DMS 273 treated with DMSO at 0.1 percent for 48 hours (cell line): ENCODE measurements at regions not wholly inside any gene's neighbourhood (a gene's known extent, or its start where the extent isn't known, plus 50 kb on each side); places are given as distances from the start of the nearest gene placed in this dataset.

Source experiments
- DNase-seq: peaks from one replicate; lab custom pipeline; 2025; lab: John Stamatoyannopoulos, UW

DNA sequence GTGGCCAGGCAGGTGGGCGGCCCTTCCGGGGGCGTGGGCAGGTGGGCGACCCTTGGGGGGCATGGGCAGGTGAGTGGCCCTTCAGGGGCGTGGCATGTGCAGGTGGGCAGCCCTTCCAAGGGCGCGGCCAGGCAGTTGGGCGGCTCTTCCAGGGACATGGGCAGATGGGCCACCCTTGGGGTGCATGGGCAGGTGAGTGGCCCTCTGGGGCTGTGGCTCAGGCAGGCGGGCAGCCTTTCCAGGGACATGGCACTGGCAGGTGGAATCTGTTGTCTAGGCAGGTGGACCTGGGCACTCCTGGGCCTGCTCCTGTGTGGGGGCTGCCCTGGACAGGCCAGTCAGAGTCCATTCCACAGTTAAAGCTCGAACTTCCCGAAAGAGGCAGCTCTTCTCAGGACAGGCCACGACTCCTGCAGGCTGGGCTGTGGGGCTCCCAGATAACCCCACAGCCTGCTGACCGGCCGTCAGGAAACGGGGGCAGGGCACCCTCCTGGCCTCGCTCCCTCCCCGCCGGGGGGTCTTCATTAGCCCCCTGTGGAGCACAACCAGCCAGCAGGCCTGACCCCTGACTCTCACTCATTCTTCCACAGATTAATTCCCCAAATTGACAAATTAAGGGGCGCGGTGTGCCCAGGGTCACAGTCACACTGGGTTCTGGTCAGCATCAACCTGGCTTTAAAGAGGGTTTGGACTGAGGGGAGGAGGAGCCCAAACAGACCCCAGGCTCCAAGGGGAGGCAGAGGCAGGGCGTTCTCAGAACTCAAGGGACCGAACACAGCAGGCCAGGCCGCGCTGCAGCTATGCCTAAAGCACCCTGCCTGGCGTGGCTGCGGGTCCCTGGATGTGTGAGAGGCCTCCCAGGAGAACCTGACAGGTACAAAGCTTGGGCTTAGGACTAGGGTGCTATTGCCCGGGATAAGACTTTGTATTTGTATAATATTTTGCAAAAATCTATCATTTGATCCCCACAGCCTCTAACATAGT is 130.0 kb downstream of the DLL1 start:
- DNase-seq = no peak

DNA sequence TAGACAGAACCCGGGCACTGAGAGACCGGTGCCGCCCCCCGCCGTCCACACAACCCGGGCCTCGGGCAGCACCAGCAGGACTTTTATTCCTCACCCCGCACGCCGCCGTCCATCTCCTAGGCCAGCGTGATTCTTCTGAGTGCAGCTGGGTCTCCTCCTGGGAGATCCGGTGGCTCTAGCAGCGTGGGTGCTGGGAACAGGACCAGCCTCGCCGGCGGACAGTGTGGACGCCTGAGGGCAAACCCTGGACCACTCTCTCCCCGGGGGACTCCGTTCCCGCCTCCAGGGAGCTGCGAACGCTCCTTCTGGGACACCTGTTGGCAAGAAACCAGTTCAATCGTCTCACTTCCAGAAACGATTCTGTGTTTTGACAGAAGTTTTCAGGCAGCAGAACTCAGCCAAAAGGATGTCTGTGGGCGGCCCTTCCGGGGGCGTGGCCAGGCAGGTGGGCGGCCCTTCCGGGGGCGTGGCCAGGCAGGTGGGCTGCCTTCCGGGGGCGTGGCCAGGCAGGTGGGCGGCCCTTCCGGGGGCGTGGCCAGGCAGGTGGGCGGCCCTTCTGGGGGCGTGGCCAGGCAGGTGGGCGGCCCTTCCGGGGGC is 130.7 kb downstream of the DLL1 start:
- no peak for DNase-seq

DNA sequence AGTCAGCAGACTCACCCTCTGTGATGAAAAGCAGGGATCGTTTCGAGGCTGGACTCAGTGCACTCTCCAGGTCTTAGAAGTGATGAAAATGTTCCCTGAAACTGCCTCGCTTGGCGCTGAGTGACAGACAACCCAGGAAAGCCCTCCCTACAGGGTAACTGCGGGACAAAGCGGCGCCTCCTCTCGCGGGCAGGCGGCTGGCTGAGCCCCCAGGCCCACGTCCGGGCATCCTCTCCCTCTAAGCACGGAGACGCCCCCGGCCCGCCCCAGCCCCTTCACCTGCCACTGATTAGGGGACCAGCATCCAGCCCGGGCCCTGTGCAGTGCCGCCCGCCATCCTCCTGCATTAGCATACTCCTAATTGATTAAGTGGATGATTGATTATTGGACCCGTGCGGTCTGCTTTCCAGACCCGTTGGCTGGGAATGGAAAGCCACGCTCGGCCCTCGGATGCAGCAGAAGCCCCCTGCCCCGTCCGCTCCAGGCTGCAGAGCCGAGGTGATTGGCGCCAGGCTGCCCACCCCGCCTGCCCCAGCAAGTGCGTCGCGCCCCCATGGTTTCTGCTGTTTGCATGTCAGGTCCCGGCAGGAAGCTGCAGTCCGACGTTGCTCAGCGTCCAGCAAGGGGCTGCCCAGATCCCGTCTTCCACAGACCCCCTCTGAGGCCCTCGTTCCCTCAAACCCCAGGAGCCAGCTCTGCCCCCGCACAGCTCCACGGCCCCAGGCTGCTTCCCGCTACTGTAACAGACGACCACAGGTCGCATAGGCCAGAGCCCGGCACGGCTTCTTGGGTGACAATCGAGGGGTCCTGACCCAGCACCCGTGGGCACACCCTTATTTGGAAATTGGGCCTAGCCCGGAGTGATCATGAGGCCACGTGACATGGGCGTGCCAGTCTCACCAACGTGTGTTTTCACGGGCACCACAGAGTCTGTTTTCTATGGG is 131.6 kb downstream of the DLL1 start:
- no peak for DNase-seq

DNA sequence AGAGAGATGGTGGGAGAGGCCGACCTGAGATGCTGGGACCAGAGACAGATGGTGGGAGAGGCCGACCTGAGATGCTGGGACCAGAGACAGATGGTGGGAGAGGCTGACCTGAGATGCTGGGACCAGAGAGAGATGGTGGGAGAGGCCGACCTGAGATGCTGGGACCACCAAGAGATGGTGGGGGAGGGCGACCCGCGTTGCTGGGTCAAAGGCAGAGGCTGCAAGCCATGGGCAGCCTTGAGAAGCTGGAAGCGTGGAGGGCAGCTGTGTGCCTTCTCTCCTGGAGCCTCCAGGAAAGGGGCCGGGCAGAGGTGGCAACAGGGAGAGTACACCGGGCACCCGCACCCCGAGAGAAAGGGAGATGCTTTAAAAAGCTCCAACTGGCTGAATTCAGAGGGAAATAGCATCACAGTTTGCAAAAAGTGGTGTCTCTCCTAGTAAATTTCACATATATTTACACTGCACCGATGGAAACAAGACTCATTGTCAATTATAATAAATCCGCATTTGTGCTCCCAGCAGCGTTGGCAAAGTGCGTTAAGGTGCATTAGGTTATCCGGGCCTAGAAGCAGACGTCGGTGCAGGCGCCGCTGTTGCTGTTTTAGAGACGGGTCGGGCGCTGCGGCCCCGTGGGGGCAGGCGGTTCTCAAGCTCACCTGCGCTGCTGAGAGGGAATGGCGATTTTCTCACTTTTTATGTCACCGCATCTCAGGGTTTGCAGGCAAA is 132.4 kb downstream of the DLL1 start:
- DNase-seq = no peak

DNA sequence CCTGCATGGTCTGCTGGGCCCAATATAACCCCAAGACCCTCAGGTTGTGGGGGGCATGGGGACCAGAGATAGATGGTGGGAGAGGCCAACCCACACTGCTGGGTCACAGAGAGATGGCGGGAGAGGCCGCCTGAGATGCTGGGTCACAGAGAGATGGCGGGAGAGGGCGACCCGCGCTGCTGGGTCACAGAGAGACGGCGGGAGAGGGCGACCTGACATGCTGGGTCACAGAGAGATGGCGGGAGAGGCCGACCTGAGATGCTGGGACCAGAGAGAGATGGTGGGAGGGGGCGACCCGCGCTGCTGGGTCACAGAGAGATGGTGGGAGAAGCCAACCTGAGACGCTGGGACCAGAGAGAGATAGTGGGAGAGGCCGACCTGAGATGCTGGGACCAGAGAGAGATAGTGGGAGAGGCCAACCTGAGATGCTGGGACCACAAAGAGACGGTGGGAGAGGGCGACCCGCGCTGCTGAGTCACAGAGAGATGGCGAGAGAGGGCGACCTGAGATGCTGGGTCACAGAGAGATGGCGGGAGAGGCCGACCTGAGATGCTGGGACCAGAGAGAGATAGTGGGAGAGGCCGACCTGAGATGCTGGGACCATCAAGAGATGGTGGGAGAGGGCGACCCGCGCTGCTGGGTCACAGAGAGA is 133.2 kb downstream of the DLL1 start:
- no peak for DNase-seq

DNA sequence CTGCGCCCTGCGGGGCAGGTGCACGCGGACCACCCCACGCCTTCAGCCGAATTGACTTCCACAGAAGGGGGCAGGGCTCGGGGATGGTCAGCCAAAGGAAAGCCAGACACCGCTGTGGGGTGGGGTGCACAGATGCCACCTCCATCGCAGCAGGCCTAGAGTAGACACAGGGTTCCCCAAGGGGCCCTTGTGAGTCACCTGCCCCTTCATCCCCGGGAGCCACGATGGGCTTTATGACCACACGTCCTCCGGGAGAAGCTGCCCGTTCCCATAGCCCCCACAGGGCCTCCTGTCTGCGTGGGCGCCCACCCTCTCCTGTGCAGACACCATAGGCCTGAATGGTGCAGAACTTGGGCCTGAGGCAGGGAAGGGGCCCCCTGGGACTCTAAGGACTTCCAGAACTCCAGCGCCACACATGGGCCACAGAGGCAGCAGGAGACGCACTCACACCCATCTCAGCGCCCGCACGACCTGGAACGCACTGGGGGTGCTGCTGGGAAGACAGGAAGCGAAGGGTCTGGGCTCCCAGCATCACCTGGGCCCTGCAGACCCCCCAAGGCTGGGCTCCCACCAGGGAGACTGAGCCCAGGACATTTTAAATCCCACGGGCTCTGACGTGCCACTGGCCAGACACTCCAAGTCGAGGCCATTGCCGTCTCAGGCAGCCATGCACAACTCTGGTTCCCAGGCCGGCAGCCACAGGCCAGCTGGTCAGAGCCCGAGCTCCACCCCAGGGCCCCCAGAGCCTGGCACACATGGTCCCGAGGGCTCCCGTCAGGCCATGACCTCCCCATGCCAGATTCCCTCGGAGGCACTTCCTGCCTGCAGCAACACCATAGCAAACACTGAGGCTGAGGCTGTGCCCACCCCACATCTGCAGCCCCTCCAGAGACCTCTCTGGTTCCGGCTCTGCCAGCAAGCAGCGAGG is 134.2 kb downstream of the DLL1 start:
- no peak for DNase-seq

DNA sequence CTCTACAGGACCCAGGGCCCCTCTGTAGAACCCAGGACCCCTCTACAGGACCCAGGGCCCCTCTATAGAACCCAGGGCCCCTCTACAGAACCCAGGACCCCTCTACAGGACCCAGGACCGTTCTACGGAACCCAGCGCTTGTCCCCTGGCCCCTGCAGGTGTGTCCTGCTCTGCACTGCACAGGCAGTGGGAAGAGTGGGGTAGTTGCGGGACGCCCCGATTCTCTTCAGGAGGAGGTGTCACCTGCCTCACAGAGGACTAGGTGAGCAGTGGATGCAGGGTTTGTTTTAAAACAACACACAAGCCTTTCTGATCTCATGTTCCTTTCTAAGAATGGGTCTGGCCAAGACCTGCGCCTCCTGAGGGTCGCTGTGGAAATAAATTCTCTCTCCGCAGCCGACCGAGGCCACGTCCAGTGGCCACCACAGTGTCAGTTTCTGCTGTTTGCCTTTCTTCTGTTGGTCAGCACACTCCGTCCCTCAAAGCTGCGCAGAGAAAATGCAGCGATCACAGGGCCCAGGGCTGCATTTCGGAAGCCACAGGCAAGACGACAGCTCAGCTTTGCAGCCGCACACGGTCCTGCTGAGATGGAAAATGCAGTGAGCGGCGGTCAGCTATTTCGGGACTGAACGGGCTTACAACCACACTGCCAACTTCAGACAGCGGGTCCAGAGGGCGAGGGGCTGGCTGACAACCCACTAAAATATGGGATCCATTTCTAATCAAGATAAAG is 135.2 kb downstream of the DLL1 start:
- no peak for DNase-seq

DNA sequence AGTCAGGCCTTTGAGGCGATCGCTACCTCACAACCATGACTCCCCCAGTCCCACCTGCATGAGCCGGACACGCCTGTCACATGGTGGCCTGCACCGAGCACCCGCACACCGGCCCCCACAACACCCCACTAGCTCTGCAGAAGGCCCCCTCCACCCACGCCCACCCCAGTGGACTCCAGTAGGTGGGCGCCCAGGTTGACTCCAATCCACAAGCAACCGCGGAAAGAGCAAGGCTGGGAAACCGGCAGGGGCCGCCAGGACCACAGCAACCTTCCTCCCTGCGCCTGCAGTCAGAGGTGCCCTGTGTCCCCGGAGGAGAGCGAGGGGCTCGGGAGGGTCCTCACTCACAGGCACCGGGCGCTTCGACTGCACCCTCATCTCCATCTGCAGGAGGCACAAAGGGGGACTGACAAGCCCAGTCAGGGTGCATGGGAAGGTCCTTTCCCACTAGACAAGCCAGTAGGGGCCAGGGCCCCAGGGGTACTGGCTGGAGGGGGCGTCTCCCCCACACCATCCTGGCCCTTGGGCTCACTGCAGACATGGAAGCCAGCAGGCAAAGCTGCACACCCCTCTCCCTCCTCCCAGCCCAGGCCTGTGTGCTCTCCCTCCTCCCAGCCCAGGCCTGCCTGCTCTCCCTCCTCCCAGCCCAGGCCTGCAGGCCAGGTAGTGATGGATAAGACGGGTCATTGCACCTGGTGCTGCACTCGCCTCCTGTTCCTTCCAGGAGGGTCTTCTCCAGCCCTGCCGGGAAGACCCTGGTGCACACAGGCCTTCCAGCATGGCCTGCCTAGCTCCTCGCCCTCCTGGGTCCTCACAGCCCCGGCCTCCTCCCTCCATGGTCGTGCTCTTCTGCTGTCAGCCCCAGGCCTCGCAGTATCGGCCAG is 137.2 kb downstream of the DLL1 start:
- no peak for DNase-seq

DNA sequence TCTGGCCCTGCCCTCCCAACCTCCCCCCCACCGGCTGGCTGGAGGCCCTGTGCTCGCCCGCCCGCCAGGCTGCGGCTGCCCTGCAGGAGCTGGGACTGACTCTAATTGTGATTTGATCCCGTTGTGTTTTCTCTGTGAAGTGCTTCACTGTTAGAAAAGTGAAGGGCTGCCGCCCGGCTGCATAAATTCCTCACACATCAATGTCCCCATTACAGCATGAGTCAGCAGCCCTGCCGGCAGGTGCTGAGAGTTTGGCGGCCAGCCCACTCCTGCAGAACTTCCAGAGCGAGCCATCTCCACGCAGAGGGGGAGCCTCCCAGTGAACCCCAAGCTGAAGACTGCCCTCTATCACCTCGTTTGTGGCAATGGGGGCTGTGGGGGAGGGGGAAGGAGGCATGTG is 137.9 kb downstream of the DLL1 start:
- DNase-seq = peak; percentile 27

DNA sequence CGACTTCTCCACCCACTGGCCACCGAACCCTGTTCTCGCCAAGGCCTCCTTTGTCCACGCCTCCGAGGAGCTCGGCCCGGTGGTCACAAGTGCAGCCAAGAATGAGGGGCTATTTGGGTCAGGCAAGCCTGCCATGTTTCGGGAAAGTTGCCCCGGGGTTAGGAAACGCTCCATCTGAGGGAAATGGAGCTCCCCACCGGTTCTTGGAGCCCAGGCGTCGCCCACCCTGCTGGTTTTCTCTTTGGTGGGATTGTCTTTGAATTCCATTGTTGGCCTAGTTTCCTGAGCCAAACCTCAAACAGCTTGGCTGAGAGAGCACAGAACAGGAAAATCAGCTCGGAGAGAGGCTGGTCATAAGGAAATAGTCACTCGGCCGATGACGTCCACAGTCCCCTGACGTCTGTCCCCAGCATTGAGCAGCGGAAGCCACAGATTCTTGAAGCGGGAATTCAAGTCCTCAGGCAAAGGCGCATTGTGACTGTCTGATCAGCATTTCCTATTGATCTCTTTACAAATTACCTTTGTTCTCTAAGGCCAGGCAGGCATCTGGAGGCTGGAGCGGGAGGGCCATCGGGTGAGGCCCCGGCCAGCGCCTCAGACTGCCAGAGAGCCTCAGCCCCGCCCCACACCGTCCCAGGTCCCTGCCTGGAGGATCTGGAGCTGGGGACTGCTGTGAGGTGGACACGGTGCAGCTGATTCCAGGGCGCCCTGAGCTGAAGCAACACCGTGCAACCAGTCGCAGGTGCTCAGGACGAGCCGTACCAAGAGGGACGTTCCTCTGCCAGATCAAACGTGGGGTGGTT is 138.6 kb downstream of the DLL1 start:
- DNase-seq = no peak

DNA sequence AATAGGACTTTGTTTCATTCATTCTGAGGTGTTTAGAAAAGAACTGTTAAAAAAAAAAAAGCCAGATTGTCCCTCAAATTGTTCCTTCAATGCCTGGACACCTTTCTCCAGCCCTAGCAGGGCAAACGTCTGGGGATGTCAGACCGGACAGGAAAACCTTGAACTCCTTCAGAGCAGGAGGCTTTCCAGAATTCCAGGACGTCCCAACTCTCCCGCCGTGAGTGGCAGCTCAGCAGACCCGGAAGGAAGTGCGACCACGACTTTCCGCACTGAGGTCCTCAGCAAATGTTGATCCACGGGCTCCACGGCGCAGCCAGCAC is 139.1 kb downstream of the DLL1 start:
- no peak for DNase-seq

DNA sequence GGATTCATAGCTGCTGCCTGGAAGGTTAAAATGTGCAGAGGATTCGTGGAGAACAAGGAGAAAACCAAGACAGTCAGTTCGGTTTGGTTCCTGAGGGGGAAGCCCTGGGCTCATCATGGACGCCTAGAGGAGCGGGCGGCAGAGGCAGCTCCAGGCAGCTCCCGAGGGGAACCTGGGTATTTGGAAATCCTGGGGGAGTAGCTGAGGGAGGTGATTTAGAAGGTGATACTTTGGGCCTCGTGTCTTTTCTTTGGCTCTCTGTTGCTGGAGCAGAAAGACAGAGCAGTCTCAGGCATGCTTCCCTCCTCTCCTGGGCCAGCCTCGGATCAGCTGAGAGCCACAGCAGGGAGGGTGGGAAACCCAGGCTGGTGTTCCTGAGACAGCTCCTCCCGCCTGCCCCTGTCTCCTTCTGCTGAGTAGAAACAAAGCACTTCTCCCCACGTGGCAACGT is 139.5 kb downstream of the DLL1 start:
- no peak for DNase-seq

DNA sequence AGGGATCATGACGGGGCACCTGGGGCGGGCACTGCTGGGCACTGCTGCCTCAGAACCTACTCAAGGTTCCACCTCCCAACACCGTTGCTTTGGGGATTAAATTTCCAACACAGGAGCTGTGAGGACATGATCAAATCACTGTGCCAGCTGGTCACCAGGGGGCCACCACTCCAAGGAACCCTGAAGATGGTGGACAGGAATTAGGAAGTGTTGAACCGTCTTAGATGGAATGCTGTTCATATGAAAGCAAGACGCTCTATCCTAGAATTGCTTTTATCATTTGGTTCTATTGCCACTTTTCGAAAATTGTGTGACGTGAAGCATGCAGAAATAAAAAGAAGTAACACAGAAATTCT is 140.3 kb downstream of the DLL1 start:
- no peak for DNase-seq

DNA sequence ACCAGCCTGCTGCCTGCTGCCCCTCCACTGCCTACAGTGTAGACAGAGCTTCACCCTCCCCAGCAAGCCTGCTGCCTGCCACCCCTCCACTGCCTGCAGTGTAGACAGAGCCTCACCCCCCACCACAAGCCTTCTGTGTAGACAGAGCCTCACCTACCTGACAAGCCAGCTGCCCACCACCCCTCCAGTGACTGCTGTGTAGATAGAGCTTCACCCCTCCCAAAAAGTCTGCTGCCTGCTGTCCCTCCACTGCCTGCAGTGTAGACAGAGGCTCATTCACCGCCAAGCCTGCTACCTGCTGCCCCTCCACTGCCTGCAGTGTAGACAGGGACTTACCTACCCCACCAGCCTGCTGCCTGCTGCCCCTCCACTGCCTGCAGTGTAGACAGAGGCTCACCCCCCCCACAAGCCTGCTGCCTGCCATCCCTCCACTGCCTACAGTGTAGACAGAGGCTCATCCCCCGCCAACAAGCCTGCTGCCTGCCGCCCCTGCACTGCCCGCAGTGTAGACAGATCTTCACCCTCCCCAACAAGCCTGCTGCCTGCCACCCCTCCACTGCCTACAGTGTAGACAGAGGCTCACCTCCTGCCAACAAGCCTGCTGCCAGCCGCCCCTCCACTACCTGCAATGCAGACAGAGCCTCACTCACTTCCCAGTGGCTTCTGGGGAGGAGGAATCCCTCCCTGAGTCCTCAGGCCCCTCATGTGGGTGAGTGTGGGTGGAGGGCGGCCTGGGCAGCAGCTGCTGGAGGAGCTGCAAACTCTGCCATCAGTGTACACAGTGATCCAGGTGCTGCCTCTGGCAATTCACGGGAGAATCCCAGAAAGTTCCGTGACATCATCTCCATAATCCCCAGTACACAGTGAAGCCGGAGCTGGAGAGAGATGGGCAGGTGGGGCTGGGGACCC is 140.9 kb downstream of the DLL1 start:
- no peak for DNase-seq

DNA sequence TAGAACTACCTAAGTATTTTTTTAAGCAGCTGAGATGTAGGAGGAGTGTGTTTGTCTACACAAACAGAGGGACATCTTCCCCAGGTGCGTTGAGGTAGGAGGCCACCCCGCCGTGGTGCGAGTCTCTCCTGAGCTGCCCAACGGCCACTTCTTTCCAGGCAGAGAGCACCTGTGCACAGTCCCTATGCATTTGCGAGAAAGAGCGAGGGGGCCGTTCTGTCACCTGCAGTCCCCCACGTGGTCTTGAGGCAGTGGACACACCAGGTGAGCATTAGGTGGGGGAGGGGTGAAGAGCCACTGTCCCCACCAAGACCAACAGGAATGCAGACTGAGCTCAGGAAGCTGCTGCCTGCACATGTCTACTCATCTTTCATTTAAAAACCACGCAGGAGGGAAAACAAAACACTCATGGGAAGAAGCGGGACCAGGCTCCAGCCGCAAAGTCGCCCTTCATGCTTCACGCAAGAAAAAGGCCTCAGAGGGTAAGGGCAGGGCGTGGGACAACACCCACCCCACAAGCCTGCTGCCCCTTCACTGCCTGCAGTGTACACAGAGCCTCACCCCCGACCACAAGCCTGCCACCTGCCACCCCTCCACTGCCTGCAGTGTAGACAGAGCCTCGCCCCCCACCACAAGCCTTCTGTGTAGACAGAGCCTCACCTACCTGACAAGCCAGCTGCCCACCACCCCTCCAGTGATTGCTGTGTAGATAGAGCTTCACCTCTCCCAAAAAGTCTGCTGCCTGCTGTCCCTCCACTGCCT is 142.0 kb downstream of the DLL1 start:
- no peak for DNase-seq
